ENCODE measurements at regions not wholly inside any gene's neighbourhood (a gene's known extent, or its start where the extent isn't known, plus 50 kb on each side); places are given as distances from the start of the nearest gene placed in this dataset.
"Not testable (repeated sequence)": the region's sequence is repeated elsewhere in the genome, so short reads cannot be mapped to it uniquely, and the experiment has no call there.

DNA sequence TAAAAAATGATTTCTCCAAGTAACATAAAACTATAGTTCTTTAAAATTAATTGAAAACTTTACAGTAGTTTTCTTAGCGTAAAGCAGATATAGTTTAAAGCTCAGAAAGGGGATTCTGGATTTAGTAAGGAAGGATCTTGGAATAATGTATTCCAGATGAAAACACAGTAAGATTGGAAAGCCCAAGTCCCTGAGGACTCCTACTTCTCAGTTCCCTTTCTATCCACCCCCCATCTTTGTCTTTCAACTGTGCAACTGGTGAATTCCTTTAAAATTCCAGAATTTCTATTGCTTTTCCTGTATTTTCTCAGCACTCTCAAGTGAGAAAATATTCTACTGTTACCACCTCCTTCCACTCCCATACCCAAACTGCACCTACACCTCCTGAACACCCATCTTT lies 184.5 kb upstream of the FBN2 start:
- Mint-ChIP-seq H3K9me3 (ENCODE audit: unreplicated experiment) (no peaks in the 10 kb centered on the region), H3K27ac (ENCODE audit: unreplicated experiment) (no peak overlapping the region), H3K36me3 (ENCODE audit: low read depth, unreplicated experiment) (no peaks in the 10 kb centered on the region), H3K27me3 (ENCODE audit: unreplicated experiment) (no peaks in the 10 kb centered on the region), H3K4me1 (ENCODE audit: unreplicated experiment) (no peaks in the 10 kb centered on the region), H3K4me3 (ENCODE audit: unreplicated experiment) (no peak overlapping the region)
- TF ChIP-seq, protein P1, sequence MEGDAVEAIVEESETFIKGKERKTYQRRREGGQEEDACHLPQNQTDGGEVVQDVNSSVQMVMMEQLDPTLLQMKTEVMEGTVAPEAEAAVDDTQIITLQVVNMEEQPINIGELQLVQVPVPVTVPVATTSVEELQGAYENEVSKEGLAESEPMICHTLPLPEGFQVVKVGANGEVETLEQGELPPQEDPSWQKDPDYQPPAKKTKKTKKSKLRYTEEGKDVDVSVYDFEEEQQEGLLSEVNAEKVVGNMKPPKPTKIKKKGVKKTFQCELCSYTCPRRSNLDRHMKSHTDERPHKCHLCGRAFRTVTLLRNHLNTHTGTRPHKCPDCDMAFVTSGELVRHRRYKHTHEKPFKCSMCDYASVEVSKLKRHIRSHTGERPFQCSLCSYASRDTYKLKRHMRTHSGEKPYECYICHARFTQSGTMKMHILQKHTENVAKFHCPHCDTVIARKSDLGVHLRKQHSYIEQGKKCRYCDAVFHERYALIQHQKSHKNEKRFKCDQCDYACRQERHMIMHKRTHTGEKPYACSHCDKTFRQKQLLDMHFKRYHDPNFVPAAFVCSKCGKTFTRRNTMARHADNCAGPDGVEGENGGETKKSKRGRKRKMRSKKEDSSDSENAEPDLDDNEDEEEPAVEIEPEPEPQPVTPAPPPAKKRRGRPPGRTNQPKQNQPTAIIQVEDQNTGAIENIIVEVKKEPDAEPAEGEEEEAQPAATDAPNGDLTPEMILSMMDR (IDR thresholded peaks at IDR 0.05; ENCODE audit: unreplicated experiment): no peak
- DNase-seq (ENCODE audit: low spot score): no peak

DNA sequence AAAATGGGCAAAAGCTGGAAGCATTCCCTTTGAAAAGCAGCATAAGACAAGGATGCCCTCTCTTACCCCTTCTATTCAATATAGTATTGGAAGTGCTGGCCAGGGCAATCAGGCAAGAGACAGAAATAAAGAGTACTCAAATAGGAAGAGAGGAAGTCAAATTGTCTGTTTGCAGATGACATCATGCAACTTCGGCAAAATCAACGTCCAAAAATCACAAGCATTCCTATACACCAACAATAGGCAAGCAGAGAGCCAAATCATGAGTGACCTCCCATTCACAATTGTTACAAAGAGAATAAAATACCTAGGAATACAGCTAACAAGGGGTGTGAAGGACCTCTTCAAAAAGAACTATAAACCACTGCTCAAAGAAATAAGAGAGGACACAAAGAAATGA lies 192.0 kb upstream of the FBN2 start:
- not testable (repeated sequence) for H3K36me3 Mint-ChIP-seq (ENCODE audit: low read depth, unreplicated experiment); H3K27ac Mint-ChIP-seq (ENCODE audit: unreplicated experiment); H3K27me3 Mint-ChIP-seq (ENCODE audit: unreplicated experiment); DNase-seq (ENCODE audit: low spot score); H3K9me3 Mint-ChIP-seq (ENCODE audit: unreplicated experiment); H3K4me3 Mint-ChIP-seq (ENCODE audit: unreplicated experiment); H3K4me1 Mint-ChIP-seq (ENCODE audit: unreplicated experiment)

DNA sequence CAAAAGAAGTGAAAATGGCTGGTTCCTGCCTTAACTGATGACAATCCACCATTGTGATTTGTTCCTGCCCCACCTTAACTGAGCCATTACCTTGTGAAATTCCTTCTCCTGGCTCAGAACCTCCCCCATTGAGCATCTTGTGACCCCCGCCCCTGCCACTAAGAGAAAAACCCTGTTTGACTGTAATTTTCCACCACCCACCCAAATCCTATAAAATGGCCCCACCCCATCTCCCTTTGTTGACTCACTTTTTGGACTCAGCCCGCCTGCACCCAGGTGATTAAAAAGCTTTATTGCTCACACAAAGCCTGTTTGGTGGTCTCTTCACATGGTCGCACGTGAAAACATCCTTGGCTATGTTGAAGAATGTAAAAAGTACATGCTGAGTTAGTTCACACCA lies 197.6 kb upstream of the FBN2 start:
- H3K27me3 Mint-ChIP-seq (ENCODE audit: unreplicated experiment); H3K4me3 Mint-ChIP-seq (ENCODE audit: unreplicated experiment); H3K27ac Mint-ChIP-seq (ENCODE audit: unreplicated experiment): not testable (repeated sequence)

DNA sequence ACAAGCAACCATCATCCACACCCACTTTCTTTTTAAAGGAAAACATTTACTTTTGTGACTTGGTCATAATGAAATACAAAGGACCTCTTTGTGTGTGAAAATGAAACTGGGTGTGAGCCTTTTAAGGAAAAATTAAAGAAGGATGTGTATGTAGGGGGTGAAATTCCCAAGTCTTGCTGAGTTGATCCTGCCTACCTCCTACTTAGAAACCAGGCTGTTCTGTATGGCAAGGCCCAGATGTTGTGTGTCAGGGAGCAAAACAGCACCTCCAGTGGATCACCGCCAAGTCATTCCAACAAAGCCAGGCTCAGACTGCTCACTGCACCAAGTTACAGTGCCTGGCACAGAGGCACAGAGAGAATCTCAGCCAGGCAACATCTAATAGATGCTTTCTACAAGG lies 198.5 kb upstream of the FBN2 start:
- Mint-ChIP-seq H3K4me1 (ENCODE audit: unreplicated experiment) (peaks cover 14% of the 10 kb centered on the region), H3K27me3 (ENCODE audit: unreplicated experiment) (no peaks in the 10 kb centered on the region), H3K9me3 (ENCODE audit: unreplicated experiment) (no peaks in the 10 kb centered on the region), H3K36me3 (ENCODE audit: low read depth, unreplicated experiment) (no peaks in the 10 kb centered on the region), H3K4me3 (ENCODE audit: unreplicated experiment) (no peak overlapping the region), H3K27ac (ENCODE audit: unreplicated experiment) (no peak overlapping the region)
- TF ChIP-seq, protein P1 (IDR thresholded peaks at IDR 0.05; ENCODE audit: unreplicated experiment): no peak
- no peak for DNase-seq (ENCODE audit: low spot score)

More for the DNA sequence above, 197.6 kb upstream of the FBN2 start:
- peaks cover 14% of the 10 kb centered on the region for H3K4me1 Mint-ChIP-seq (ENCODE audit: unreplicated experiment)
- H3K36me3 Mint-ChIP-seq (ENCODE audit: low read depth, unreplicated experiment); H3K9me3 Mint-ChIP-seq (ENCODE audit: unreplicated experiment); DNase-seq (ENCODE audit: low spot score): not testable (repeated sequence)

DNA sequence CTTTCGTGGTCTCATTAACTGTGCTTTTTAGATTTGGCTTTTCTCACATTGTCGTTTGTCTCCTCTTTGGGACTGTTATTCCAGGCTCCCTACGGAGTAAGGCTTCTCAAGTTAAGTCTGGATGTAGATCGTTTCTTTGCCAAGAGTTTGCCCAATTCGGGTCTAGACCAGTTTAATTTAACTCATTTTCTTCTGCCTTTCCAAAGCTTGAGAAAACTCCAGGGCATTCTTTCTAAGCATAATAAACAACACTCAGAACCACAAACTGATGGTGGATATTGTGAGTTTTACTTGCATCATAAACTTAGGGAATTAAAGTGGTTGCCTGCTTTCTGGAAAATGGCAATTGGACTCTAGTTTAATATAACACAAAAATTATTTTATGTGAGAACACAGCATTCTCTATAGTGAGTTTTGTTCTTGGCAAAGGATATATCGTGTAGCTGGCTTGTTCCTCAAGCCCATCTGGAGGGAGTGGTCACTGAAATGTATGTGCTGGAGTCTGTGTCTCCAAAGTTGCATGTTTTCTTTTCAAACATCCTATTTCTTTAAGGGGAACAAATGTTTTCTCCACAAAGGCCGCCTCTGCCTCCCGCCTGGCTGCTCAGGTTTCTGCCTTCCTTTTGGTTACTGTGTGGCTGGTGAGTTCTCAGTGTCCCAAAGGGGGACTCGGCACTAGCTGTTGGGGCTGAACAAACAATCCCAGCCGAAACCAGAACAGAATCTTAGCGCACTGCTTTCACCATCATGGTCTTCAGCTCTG lies 211.3 kb upstream of the FBN2 start:
- H3K9me3 Mint-ChIP-seq (ENCODE audit: unreplicated experiment): no peaks in the 10 kb centered on the region
- DNase-seq (ENCODE audit: low spot score): no peak
- H3K27me3 Mint-ChIP-seq (ENCODE audit: unreplicated experiment): peaks cover 2% of the 10 kb centered on the region
- TF ChIP-seq, protein P1 (IDR thresholded peaks at IDR 0.05; ENCODE audit: unreplicated experiment): no peak
- H3K4me3 Mint-ChIP-seq (ENCODE audit: unreplicated experiment): no peak overlapping the region
- H3K4me1 Mint-ChIP-seq (ENCODE audit: unreplicated experiment): peaks cover 2% of the 10 kb centered on the region
- no peaks in the 10 kb centered on the region for H3K36me3 Mint-ChIP-seq (ENCODE audit: low read depth, unreplicated experiment)
- H3K27ac Mint-ChIP-seq (ENCODE audit: unreplicated experiment): no peak overlapping the region

DNA sequence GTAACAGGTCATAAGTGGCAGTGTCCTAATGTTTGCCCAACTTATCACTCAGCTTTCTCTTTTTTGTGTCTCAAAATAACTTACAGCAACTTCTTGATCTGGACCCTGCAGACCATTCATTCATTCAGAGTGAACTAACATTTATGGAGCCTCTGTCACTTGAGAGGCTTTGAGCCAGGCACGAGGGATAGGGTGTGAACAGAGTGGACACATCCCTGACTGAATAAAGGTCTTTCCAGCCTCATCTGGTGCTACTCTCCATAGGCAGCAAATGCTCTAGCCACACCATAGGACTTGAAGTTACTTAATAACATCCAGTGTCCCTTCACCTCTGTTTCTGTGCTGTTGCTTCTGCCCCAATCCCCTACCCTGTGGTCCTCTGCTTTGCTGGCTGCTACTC lies 212.1 kb upstream of the FBN2 start:
- no peak overlapping the region for H3K4me3 Mint-ChIP-seq (ENCODE audit: unreplicated experiment)
- no peak overlapping the region for H3K27ac Mint-ChIP-seq (ENCODE audit: unreplicated experiment)
- H3K9me3 Mint-ChIP-seq (ENCODE audit: unreplicated experiment): no peaks in the 10 kb centered on the region
- peaks cover 2% of the 10 kb centered on the region for H3K27me3 Mint-ChIP-seq (ENCODE audit: unreplicated experiment)
- TF ChIP-seq, protein P1 (IDR thresholded peaks at IDR 0.05; ENCODE audit: unreplicated experiment): no peak
- peaks cover 2% of the 10 kb centered on the region for H3K4me1 Mint-ChIP-seq (ENCODE audit: unreplicated experiment)
- no peak for DNase-seq (ENCODE audit: low spot score)
- no peaks in the 10 kb centered on the region for H3K36me3 Mint-ChIP-seq (ENCODE audit: low read depth, unreplicated experiment)
